PC-3 (cell line): ENCODE measurements at regions not wholly inside any gene's neighbourhood (a gene's known extent, or its start where the extent isn't known, plus 50 kb on each side); places are given as distances from the start of the nearest gene placed in this dataset.

Experiments used
- CTCF ChIP-seq: fragments of 300-600 bp; sonication (generic); conservative IDR thresholded peaks from 2 replicates; pipeline ENCODE4 v1.5.1; 2017; ENCODE audit warnings: antibody characterized with exemption, low read depth, mild to moderate bottlenecking, low read length
- EZH2 ChIP-seq: fragments of 300-600 bp; sonication (generic); IDR thresholded peaks from one replicate; pipeline ENCODE4 v1.6.1; 2017; ENCODE audit warnings: antibody characterized with exemption, mild to moderate bottlenecking, low read length; ENCODE audit not compliant: unreplicated experiment
- EZH2phosphoT487 ChIP-seq: fragments of 300-600 bp; sonication (generic); IDR thresholded peaks from 2 replicates; pipeline ENCODE4 v1.6.1; 2018; ENCODE audit warnings: mild to moderate bottlenecking, antibody characterized with exemption, low read length, borderline replicate concordance

- TF ChIP-seq CTCF (no peak), EZH2phosphoT487 (no peak), EZH2 (no peak)
These were observed 152.8 kb downstream of the GNAT3 start for GRCh38 chr7:80359029-80359428.
